ENCODE measurements at regions not wholly inside any gene's neighbourhood (a gene's known extent, or its start where the extent isn't known, plus 50 kb on each side); places are given as distances from the start of the nearest gene placed in this dataset.

GRCh38 chr12:97989366-97989940 is 525.9 kb upstream of the TMPO start:
- no peak for DNase-seq

- no peak for DNase-seq
Measured at GRCh38 chr12:97994746-97995484, 520.5 kb upstream of the TMPO start.

DNA sequence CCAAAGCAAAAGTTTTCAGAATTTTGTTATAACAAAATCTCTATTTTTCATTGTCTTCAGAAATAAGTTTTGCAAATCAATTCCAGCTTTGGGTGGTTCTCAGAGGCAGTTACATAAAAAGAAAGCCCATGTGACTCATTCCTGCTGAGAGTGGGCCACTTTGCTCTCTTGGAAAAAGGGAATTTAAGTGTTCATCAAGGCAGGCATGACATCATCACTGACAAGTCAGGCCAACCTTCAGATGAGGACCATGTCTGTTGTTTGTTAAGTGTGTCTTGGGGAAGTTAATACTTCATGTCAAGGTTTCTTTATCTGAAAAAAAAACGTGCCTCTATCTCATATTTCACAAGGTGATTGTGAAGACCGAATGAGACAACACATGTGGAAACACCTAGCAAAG is 519.8 kb upstream of the TMPO start:
- no peak for DNase-seq

DNA sequence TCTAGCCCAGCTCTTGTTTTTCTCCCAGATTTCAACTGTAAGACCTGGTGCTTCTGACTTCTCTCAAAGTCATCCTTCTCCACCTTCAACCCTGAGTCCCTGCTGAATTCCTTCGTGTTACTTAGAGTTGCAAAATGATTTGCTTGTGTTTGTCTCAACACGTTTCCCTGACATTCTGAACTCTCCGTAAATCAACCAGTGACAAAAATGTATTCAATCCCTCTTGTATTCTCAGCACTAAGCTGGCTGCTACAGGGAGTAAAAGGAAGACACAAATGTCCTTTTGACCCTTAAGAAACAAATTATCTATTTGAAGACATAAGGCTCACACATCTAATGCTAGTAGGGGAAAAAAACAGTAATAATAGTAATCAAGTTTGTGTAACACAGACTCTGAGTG is 514.0 kb upstream of the TMPO start:
- DNase-seq, result no peak

- DNase-seq, result peak; percentile 27
Measured at GRCh38 chr12:98002887-98003493, 512.4 kb upstream of the TMPO start.

- no peak for DNase-seq
Measured at GRCh38 chr12:98007963-98008362, 507.4 kb upstream of the TMPO start.

- no peak for DNase-seq
Measured at GRCh38 chr12:98013560-98013959, 501.8 kb upstream of the TMPO start.

- no peak for DNase-seq
Measured at GRCh38 chr12:98018836-98019235, 496.6 kb upstream of the TMPO start.

DNA sequence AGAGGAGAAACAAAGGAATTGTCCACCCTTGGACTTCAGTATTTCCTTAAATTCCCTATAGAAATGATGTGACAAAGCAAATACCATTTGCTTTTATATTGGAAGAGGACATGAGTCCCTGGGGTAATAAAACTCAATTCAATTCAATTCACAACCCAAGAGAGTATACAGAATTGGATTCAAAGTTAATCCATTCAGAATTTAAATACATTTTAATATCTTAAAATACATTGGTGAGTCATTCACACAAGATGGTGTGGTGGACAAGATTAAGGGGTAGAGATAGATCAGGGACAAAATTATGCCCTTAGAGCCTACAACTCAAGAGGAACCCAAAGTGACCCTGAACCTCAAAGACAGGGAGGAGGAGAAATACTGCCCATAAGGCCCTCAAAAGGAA is 495.0 kb upstream of the TMPO start:
- no peak for DNase-seq

DNA sequence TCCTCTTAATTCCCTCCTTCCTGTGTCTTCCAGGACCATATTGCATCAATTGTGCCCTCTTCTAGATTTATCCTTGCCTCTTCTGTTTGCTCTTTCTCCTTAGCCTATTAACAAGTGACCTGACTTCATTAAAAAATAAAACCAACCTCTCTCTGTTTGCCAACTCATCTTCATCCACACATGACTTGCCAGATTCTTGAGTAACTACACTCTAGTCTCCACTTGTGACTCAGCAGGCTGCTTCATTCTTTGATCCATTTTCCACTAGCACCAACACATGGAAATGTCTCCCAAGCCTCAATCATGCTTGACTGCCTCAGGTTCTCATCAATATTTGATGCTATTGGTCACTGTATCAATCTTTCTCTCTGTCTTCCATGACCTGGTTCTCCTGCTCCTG is 492.4 kb upstream of the TMPO start:
- DNase-seq, result no peak

GRCh38 chr12:98037401-98038140 is 477.8 kb upstream of the TMPO start:
- DNase-seq, result no peak

DNA sequence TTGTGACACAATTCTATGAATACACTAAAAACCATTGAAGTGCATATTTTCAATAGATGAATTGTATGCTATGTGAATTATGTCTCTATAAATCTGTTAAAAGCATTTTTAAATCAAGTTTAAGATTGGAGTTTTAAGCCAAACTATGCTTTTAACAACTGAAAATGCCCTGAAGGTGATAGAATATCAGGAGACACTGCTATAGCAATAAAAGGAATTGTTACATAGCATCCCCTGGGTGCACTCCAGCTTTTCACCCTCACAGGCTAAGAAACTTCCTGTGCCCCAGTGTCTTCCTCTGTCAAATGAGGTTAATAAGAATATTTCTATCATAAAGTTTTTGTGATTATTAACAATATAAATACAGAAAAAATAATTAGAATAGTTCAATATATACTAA is 472.7 kb upstream of the TMPO start:
- no peak for DNase-seq

GRCh38 chr12:98045395-98045794 is 470.0 kb upstream of the TMPO start:
- no peak for DNase-seq

GRCh38 chr12:98048326-98048725 is 467.1 kb upstream of the TMPO start:
- no peak for DNase-seq

DNA sequence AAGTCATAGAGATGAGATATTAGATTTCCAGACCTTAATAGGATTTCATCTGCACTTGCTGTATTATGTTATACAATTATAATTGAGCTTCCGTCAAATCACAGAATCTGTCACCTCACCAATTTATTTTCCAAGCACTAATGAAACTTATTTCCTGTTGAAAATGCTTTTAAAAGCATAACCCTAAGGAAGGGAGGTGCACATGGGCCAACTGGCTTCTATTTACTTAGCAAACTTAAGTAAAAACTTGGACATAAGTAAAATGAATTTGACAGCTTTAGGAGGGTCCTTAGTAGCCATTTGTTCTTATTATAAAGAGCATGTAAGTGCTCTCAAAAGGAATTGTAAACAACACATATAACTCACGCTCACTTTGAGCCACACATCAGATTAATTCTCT is 462.2 kb upstream of the TMPO start:
- DNase-seq, result peak; percentile 42

DNA sequence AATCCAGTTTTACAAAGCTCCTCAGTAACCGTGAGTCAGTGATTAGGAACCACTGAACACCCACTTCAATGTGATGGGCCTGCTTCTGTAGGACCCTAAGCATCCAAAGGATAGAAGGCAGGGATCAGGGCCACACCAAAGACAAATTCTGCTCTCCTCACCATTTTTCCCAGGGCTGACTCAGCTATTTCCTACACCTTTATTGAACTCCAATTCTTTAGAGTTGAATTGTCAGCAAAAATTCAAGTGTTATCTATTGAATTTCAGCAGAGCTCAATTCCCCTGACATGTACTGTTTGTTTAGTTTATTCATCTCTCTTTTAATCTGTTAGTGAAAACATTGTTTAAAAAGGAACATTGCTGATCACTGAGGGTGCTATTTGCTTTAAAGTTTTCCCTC is 457.7 kb upstream of the TMPO start:
- DNase-seq, result no peak

DNA sequence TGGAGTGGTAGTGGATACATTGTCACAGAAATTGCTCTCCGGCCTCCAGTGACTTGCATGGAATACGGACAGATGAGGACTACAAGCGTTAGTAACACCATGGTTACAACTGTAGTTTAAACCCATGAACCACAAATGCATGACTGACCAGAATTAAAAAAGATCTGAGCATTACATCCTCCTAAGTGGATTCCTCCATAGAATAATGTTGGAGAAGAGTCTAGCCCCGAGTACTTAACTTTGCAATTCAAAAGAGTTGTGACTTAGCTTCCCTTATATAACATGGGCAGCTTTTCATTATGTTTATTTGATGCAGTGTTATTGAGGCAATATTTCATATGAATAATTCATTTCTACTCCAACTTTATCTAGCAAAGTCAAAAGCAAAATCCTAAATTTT is 457.2 kb upstream of the TMPO start:
- DNase-seq, result no peak

DNA sequence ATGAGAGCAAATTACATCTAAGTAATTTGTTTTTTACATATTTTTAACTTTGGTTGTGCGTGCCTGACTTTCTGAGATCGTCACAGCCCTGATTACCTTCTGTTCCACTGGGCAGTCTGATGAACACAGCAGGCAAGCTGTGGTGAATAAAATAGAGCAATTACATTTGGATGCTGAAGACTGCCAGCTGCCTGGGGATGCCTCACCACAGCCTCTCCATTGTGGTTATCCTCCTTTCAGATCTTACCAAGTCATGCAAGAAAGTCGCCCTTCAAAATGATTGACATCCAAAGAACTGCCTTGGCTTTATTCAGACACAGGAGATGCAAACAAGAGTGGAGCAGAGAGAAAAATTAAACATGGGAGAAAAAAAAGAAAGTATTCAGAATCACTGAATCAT is 456.6 kb upstream of the TMPO start:
- DNase-seq, result no peak

GRCh38 chr12:98059659-98060343 is 455.6 kb upstream of the TMPO start:
- DNase-seq, result no peak

DNA sequence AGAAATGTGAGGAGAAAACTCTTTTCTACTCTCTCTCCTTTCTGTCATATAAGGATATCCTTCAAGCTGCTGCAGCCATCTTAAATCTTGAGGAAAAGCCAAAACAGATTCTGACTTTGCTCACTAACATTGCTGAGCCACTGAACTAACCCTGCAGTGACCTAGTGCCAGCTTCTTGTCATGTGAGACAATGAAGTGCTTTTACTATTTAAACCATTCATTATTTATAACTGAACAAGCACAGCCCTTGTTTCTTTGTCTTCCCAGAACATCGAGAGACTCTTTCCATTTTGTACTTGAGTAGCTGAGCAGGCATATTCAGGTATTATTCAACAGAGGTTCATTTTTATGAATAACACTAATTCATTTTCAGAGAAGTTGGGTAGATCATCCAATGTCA is 455.0 kb upstream of the TMPO start:
- DNase-seq, result no peak

DNA sequence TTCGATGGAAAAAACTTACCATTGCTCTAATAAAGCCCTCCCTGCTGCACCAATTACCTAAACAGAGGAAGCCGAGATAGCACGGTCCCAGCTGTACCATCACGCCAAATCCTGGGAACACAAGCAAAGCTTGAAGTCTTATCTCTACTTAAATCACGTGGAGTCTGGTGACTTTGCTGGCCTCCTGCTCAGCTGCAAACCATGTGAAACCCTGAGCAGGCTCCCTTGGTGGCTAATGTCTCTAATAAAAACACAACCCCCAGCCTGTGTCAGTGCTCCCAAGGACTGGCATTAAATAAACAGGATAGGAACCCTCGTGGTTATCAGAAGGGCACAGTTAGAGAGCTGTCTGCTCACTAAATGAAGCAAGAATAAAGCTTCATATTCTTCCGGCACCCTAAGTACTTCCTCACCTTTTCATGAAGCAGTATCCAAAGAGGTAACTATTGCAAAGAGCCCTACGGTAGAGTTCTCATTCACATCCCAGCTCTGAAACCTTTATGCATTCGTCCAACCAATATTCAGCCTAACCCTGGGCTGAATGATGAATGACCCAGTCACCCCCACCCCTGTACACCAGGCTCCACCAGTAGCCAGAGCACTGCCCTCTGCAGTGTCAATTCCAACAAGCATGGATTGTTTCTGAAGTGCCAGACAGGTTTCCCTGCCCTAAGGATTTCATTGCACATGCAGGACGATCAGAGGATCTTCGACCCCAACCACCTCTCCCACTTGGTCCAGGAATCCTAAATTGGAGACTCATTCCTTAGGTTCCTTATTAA is 452.7 kb upstream of the TMPO start:
- DNase-seq, result no peak

DNA sequence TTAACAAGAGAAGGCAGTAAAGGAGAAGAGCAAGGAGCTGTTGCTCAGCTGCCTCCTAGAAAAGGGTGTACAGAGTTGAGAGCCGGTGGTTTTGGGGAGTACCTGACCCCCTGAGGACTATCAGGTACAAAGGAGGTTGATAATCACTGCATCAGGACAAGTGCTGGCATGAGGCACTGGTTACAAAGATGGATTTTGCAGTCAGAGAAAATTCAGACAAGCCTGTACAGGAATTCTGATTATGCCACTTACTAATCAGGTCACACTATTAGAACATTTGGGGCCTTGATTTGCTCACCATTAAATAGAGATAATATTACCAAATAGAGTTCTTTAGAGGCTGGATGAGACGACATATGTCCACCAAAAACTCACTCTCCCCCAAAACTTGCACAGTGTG is 450.9 kb upstream of the TMPO start:
- DNase-seq, result no peak

GRCh38 chr12:98067795-98068194 is 447.6 kb upstream of the TMPO start:
- no peak for DNase-seq
